ENCODE measurements at regions not wholly inside any gene's neighbourhood (a gene's known extent, or its start where the extent isn't known, plus 50 kb on each side); places are given as distances from the start of the nearest gene placed in this dataset.
"Not testable (repeated sequence)": the region's sequence is repeated elsewhere in the genome, so short reads cannot be mapped to it uniquely, and the experiment has no call there.

DNA sequence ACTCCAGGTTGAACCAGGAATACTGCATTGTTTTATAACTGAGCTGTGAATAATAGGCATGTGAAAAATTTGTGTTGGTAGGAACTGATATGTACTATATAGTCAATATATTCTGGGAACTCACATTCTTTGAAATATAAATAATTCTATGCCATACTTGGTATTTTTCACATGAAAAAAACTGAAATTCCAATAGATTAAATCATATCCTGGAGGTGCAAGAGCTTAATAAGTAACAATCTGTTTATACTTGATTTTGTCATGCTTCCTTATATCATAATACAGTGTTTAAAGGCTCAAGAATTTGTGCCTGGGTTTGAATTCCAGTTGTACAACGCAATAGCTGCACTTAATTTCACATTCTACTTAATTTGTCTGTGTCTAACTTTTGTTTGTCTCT lies 387.0 kb downstream of the USP25 start:
- DNase-seq (ENCODE audit: low read depth): peak; percentile 51

- DNase-seq (ENCODE audit: low read depth): peak; percentile 30
Observed at GRCh38 chr21:16117331-16117730, 387.5 kb downstream of the USP25 start.

GRCh38 chr21:16117851-16118590 lies 388.2 kb downstream of the USP25 start:
- DNase-seq (ENCODE audit: low read depth): peak; percentile 84

DNA sequence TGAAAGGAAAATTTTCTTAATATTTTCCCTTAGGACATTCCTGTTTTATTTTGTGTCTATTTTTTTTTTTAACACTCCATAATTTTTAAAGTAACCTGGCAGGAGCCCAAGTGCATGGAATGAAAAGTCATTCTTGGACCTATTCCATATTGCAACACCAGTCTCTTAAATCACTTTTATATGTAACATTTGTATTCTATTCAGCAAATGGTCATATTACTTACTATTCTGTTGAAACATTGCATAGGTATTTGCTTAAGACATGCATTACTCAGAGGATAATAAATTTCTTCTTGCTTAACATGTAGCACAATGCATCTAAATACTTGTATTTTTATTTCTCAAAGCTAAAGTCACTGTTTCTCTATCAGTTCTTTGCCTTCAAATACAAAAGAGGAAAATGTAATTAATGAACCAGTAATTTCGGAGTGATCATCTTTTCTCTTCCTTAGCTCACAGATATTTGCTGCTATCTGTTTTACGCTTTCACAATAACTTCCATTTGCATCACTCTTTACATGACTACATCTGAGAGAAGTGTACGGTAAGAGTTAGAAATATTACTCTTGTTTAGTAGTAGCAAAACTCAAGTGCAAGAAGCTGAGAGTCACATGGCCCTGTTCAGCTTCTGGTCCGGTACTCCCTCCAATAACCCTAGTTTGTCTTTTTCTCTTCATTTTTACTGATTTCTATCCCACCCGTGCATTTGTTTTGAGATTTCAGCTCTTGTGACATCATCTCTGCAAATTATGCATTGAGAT lies 394.8 kb downstream of the USP25 start:
- DNase-seq (ENCODE audit: low read depth): peak; percentile 84

- peak; percentile 79 for DNase-seq (ENCODE audit: low read depth)
Observed at GRCh38 chr21:16125274-16125673, 395.5 kb downstream of the USP25 start.

GRCh38 chr21:16132453-16132852 lies 402.7 kb downstream of the USP25 start:
- DNase-seq (ENCODE audit: low read depth): not testable (repeated sequence)

GRCh38 chr21:16133248-16133647 lies 403.5 kb downstream of the USP25 start:
- no peak for DNase-seq (ENCODE audit: low read depth)

GRCh38 chr21:16134134-16134533 lies 404.4 kb downstream of the USP25 start:
- DNase-seq (ENCODE audit: low read depth): no peak

- no peak for DNase-seq (ENCODE audit: low read depth)
Observed at GRCh38 chr21:16137106-16137505, 407.3 kb downstream of the USP25 start.

DNA sequence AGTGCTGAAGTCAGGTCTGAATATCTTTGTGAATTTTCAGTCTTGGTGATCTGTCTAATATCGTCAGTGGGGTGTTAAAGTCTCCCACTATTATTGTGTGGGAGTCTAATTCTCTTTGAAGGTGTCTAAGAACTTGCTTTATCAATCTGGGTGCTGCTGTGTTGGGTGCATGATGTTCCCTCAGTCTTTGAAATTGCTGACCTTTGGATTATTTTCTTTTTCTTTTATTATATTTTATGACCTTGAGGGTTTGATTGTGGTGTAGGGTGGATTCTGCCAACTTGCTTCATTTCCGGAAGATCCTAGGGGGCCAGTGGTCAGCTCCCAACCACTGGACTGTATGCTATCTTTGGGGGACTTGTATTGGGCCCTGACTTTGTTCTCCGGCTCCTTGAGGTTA lies 415.3 kb downstream of the USP25 start:
- DNase-seq (ENCODE audit: low read depth): no peak

- no peak for DNase-seq (ENCODE audit: low read depth)
Observed at GRCh38 chr21:16145479-16145878, 415.7 kb downstream of the USP25 start.

- no peak for DNase-seq (ENCODE audit: low read depth)
Observed at GRCh38 chr21:16154321-16154720, 424.5 kb downstream of the USP25 start.

DNA sequence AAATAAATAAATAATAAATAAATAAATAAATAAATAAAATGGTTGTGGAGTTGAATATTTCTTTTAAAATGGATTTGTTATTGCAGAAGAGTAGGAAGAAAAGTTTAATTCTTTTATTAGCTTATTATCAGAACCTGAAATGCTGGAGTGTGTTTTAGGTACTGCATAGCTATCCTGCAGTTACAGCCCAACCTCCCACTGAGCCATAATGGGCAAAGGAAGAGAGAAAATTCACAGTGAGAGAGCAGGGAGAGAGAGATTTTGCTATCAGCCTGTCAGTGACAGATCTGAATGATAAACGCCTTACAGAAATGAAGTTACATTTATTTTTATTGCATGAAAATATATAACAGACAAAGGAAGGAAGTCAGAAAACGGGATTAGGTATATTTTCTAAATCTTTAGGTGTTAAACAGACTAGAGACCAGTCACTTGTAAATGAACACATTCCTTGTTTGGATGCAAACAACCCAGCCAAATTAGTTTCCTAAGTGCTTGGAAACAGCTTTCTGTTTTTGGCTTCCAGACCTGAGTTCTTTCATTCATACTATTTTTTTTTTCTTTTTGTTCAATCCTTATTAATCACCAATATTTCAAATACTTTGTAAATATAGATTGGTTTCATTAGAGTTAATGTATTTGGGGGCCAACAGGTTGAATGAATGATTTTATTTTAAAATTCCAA lies 425.3 kb downstream of the USP25 start:
- no peak for DNase-seq (ENCODE audit: low read depth)

DNA sequence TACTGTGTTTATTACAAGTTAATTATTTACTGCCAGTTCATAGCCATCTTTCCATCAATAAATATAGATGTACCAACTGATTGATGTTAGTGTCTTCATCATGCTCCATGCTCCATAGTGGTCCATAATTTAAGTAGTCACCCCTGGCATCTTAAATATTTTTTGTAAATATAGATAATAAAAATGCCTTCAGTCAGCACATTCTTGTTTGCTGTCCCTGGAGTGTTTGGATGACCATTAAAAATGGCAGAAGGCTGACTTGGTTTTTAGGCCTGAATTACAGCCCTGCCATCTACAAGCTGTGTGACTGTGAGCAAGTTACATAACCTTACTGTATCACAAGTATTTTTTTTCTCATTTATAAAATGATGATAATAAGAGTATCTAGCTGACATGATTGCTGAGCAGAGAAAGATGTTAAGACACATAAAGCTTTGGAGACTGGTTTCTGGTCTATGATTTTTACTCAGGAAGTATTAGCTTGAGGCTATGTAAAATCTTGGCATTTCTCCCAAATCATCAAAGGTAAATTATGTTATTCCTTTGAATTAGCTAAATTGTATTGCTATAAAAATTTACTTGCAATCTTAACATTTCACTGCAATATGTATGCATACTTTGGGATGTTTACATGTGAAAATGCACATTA lies 427.2 kb downstream of the USP25 start:
- no peak for DNase-seq (ENCODE audit: low read depth)

DNA sequence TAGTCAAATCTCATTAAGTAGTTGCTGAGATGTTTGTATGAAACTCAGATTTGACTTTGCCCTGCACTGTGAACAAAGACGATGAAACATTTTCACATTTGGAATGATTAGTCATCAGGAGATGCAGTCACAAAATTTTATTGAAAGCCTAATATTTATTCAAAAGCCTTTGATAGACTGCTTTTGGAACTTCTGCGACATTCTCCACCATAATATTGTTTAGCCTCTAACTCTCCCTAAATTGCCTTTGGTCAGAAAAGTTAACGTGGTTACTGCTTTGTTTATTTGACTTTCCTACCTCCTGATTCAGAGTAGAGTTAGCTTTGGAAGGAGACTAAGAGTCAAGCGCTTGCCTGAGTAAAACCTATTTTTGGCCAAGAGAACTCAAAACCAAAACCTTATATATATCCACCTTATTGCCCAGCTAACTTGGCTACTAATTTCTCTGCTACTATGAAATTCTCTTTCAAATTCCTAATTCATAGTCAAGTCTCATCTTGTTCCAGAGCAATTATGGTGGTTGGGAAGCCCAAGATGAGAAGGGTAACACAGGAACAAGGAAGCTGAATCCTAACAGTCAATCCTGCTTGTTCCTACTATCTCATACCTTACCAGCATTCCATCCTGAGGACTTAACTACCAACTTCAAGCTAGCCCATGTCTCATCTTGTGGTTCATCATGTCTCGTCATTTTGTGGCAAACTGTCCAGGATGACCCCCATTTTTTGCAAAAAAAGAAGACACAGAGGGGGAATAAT lies 429.6 kb downstream of the USP25 start:
- DNase-seq (ENCODE audit: low read depth): no peak

GRCh38 chr21:16159971-16160350 lies 430.2 kb downstream of the USP25 start:
- DNase-seq (ENCODE audit: low read depth): no peak

GRCh38 chr21:16162953-16163352 lies 433.2 kb downstream of the USP25 start:
- no peak for DNase-seq (ENCODE audit: low read depth)

GRCh38 chr21:16169102-16169511 lies 439.3 kb downstream of the USP25 start:
- peak; percentile 23 for DNase-seq (ENCODE audit: low read depth)

- no peak for DNase-seq (ENCODE audit: low read depth)
Observed at GRCh38 chr21:16169779-16170178, 440.0 kb downstream of the USP25 start.

DNA sequence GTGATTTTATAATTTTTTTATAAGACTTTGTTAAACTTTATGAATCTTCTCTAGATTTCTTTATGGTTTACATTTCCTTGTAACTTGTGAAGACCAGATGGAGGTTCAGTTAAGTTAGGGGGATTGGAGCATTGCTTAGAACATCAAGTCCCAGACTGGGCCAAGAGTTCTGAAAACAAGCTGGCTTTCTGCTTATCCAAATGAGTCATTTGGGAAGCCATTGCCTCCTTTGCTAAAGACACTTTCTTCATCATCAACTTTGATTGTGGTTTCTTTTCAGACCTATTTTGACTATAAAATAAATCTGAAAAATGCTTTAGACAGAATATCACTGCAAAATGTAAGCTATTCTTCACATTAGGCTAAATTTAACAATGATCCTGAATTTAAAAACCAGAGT lies 446.8 kb downstream of the USP25 start:
- DNase-seq (ENCODE audit: low read depth): no peak

DNA sequence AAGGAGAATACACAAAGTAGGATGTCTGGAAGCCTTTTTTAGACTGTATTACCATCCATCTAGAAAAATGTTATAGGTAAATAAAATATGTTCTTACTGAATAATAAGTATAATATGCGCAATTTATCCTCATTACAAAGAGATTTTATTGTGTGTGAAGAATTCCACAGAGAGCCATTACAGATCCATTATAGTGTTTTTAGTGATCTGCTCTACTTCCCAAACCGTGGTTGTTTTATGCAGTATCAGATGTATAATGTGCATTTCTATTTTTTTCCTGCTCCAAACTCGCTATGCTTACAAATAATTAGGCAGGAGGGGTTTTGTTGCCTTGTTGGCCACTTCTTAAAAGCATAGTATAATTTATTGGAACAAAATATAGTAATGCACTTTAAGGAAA lies 447.8 kb downstream of the USP25 start:
- DNase-seq (ENCODE audit: low read depth): no peak

DNA sequence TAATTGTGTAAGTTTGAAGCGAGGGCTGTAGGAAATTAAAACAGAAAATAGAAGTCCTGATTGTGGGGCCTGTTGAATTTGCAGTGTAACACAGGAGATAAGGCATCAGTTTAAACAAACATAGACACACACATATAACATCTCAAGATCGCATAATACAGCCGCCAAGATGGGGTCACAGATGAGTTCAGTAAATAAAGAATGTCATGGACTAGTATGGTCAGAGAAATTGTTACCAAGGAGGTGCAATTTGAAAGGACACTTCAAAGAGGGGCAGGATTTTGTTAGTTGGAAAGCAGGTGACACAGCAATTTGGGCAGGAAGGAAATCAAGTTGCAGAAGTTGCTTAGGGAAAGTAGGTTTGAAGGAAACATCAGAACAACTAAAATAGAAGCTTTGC lies 450.0 kb downstream of the USP25 start:
- no peak for DNase-seq (ENCODE audit: low read depth)
